Caco-2 (cell line): ENCODE measurements at regions not wholly inside any gene's neighbourhood (a gene's known extent, or its start where the extent isn't known, plus 50 kb on each side); places are given as distances from the start of the nearest gene placed in this dataset.
"Not testable (repeated sequence)": the region's sequence is repeated elsewhere in the genome, so short reads cannot be mapped to it uniquely, and the experiment has no call there.

Experiments
- BruUV-seq: library from RNA; stranded (reverse); fragments of 400-500 nt; replicated peaks from 2 replicates; lab custom pipeline; 2021; lab: Mats Ljungman, UMichigan
- CTCF ChIA-PET: fragments of 300-600 bp; sonication (Branson Sonifier 250); formaldehyde crosslinking; loops from one replicate; lab custom pipeline; 2022; ENCODE audit warnings: antibody characterized with exemption; lab: Charles Lee
- POLR2A ChIA-PET: fragments of 300-600 bp; sonication (Branson Sonifier 250); formaldehyde crosslinking; loops from one replicate; lab custom pipeline; 2022; ENCODE audit warnings: antibody characterized with exemption; lab: Charles Lee
- DNase-seq, 2 experiments: peaks; one replicate each; pipeline versions ENCODE4 v3.0.0 to v3.0.0-alpha.2; 2020 to 2022
- H3K27me3 ChIP-seq: replicated peaks from 2 replicates; pipeline ENCODE4 v1.6.0; 2011; ENCODE audit warnings: low read length; ENCODE audit not compliant: control insufficient read depth, insufficient read depth
- H3K36me3 ChIP-seq: 2 replicates; pipeline ENCODE4 v1.5.1; 2011; ENCODE audit warnings: low read length; ENCODE audit not compliant: control insufficient read depth, insufficient read depth
- H3K4me1 ChIP-seq: fragments of 250-450 bp; sonication (Bioruptor Pico); 2 replicates; pipeline ENCODE4 v1.5.1; 2020; ENCODE audit warnings: mild to moderate bottlenecking
- H3K4me3 ChIP-seq: 2 replicates; pipeline ENCODE4 v1.5.1; 2011; ENCODE audit warnings: low read depth, mild to moderate bottlenecking, control low read depth, low read length
- H3K9me3 ChIP-seq: fragments of 250-450 bp; sonication (Bioruptor Pico); 2 replicates; pipeline ENCODE4 v1.5.1; 2020; ENCODE audit warnings: mild to moderate bottlenecking, moderate library complexity
- H3K27ac Mint-ChIP-seq: one replicate; pipeline ENCODE4 v1.8.0; 2022; ENCODE audit warnings: mixed read lengths; ENCODE audit not compliant: unreplicated experiment
- H3K27me3 Mint-ChIP-seq: one replicate; pipeline ENCODE4 v1.8.0; 2022; ENCODE audit warnings: mixed read lengths; ENCODE audit not compliant: insufficient read depth, unreplicated experiment
- H3K36me3 Mint-ChIP-seq: one replicate; pipeline ENCODE4 v1.8.0; 2022; ENCODE audit warnings: mild to moderate bottlenecking, mixed read lengths; ENCODE audit not compliant: insufficient read depth, unreplicated experiment
- H3K4me1 Mint-ChIP-seq: one replicate; pipeline ENCODE4 v1.8.0; 2022; ENCODE audit warnings: low read depth, mixed read lengths; ENCODE audit not compliant: unreplicated experiment
- H3K4me3 Mint-ChIP-seq: one replicate; pipeline ENCODE4 v1.8.0; 2022; ENCODE audit warnings: mild to moderate bottlenecking, moderate library complexity, mixed read lengths; ENCODE audit not compliant: unreplicated experiment
- H3K9me3 Mint-ChIP-seq: one replicate; pipeline ENCODE4 v1.8.0; 2022; ENCODE audit warnings: mixed read lengths; ENCODE audit not compliant: unreplicated experiment
- CTCF ChIP-seq, 2 experiments: fragments of 200-600 bp in 1 of 2; IDR thresholded peaks; 1 replicate in 1 of 2; 2 replicates in 1 of 2; pipeline versions ENCODE4 v1.5.1 to v1.8.0; 2011 to 2022; ENCODE audit warnings: antibody characterized with exemption in 1 of 2, control low read depth in 1 of 2, inconsistent platforms in 1 of 2, low read depth in 1 of 2, low read length in 1 of 2, mild to moderate bottlenecking in 1 of 2, moderate library complexity in 1 of 2; ENCODE audit not compliant: insufficient read depth in 1 of 2, severe bottlenecking in 1 of 2, unreplicated experiment in 1 of 2
- intact Hi-C: fragments of 100-400 bp; cut with micrococcal nuclease; formaldehyde crosslinking; loops from one replicate; pipeline ENCODE4 v1.10.0; 2022; ENCODE audit not compliant: unreplicated experiment

GRCh38 chr17:45573924-45574770 lies 83.6 kb upstream of the PLEKHM1 start:
- H3K27me3 Mint-ChIP-seq: peaks cover 5% of the 10 kb centered on the region
- no peak for TF ChIP-seq CTCF (IDR thresholded peaks at IDR 0.05; ENCODE audit: insufficient read depth in 1 of 2, low read depth in 1 of 2, low read length in 1 of 2, severe bottlenecking in 1 of 2, unreplicated experiment in 1 of 2)

GRCh38 chr17:45575126-45575885 lies 84.8 kb upstream of the PLEKHM1 start:
- Mint-ChIP-seq H3K27ac (no peak overlapping the region), H3K9me3 (no peaks in the 10 kb centered on the region), H3K27me3 (peaks cover 5% of the 10 kb centered on the region), H3K4me1 (no peaks in the 10 kb centered on the region), H3K4me3 (no peak overlapping the region), H3K36me3 (no peaks in the 10 kb centered on the region)
- H3K27me3 ChIP-seq: no peaks in the 10 kb centered on the region
- H3K9me3 ChIP-seq: no peaks in the 10 kb centered on the region
- DNase-seq: no peak
- POLR2A ChIA-PET: no interaction called here
- no peaks in the 10 kb centered on the region for H3K4me1 ChIP-seq
- no peak for TF ChIP-seq CTCF (IDR thresholded peaks at IDR 0.05; ENCODE audit: insufficient read depth in 1 of 2, low read depth in 1 of 2, low read length in 1 of 2, severe bottlenecking in 1 of 2, unreplicated experiment in 1 of 2)
- no peaks in the 10 kb centered on the region for H3K36me3 ChIP-seq
- BruUV-seq: no TSS peak
- CTCF ChIA-PET: no interaction called here
- intact Hi-C loops: no loop called here
- H3K4me3 ChIP-seq: no peak overlapping the region

More at GRCh38 chr17:45573924-45574770, 83.6 kb upstream of the PLEKHM1 start:
- no peaks in the 10 kb centered on the region for H3K9me3 Mint-ChIP-seq
- H3K4me3 Mint-ChIP-seq: no peak overlapping the region
- H3K27me3 ChIP-seq: no peaks in the 10 kb centered on the region
- H3K27ac Mint-ChIP-seq: no peak overlapping the region
- no peaks in the 10 kb centered on the region for H3K36me3 ChIP-seq
- H3K36me3 Mint-ChIP-seq: no peaks in the 10 kb centered on the region
- ChIA-PET POLR2A (no interaction called here), CTCF (no interaction called here)
- DNase-seq: no peak
- H3K4me1 ChIP-seq: no peaks in the 10 kb centered on the region
- no peaks in the 10 kb centered on the region for H3K9me3 ChIP-seq
- H3K4me1 Mint-ChIP-seq: no peaks in the 10 kb centered on the region
- no peak overlapping the region for H3K4me3 ChIP-seq
- intact Hi-C loops: no loop called here
- BruUV-seq: no TSS peak

GRCh38 chr17:45576527-45577307 lies 86.2 kb upstream of the PLEKHM1 start:
- H3K4me3 Mint-ChIP-seq, H3K4me1 Mint-ChIP-seq, BruUV-seq, H3K9me3 ChIP-seq, CTCF ChIA-PET, H3K27me3 Mint-ChIP-seq, H3K27ac Mint-ChIP-seq, H3K4me3 ChIP-seq, H3K36me3 Mint-ChIP-seq, H3K36me3 ChIP-seq, H3K9me3 Mint-ChIP-seq, DNase-seq, H3K4me1 ChIP-seq, intact Hi-C loops, POLR2A ChIA-PET, H3K27me3 ChIP-seq: not testable (repeated sequence)
